Lower leg skin (tissue), 3 donors: ENCODE measurements at regions not wholly inside any gene's neighbourhood (a gene's known extent, or its start where the extent isn't known, plus 50 kb on each side); places are given as distances from the start of the nearest gene placed in this dataset.

Experiments
- CTCF ChIP-seq, 3 donors: fragments of 450-650 bp; IDR thresholded peaks; one replicate each; pipeline ENCODE4 v1.5.1; 2016; ENCODE audit warnings: antibody characterized with exemption in 3 of 3, mild to moderate bottlenecking in 3 of 3, moderate library complexity in 2 of 3
- POLR2A ChIP-seq, 2 donors: fragments of 450-650 bp; IDR thresholded peaks; one replicate each; pipeline ENCODE4 v1.6.1; 2016 to 2017; ENCODE audit warnings: antibody characterized with exemption in 2 of 2, mild to moderate bottlenecking in 1 of 2, moderate library complexity in 1 of 2

- TF ChIP-seq POLR2A (IDR thresholded peaks at IDR 0.05), result no peak
- no peak for TF ChIP-seq CTCF (IDR thresholded peaks at IDR 0.05)
These were observed 171.0 kb upstream of the TBL1X start for GRCh38 chrX:9293903-9294302.
